HepG2 (cell line): ENCODE measurements at regions not wholly inside any gene's neighbourhood (a gene's known extent, or its start where the extent isn't known, plus 50 kb on each side); places are given as distances from the start of the nearest gene placed in this dataset.

Source experiments
- ATAC-seq: fragments of 200-7000 bp; cut with Tn5 transposase; 3 replicates; pipeline ENCODE4 v1.9.1; 2020; ENCODE audit warnings: mild to moderate bottlenecking, moderate library complexity
- BruUV-seq: library from RNA; stranded (reverse); fragments of 400-500 nt; replicated peaks from 2 replicates; lab custom pipeline; 2021; lab: Mats Ljungman, UMichigan
- CTCF ChIA-PET: fragments of 300-600 bp; formaldehyde crosslinking; extraction: SDS; loops from one replicate; lab custom pipeline; 2021; ENCODE audit warnings: low total read pairs, inconsistent platforms, low intra/inter-chr PET ratio; lab: Yijun Ruan, JAX
- POLR2A ChIA-PET: fragments of 350-600 bp; sonication (Branson Sonifier 250); formaldehyde crosslinking; loops from one replicate; lab custom pipeline; 2020; ENCODE audit warnings: antibody characterized with exemption, inconsistent platforms; lab: Yijun Ruan, JAX
- DNase-seq: peaks from one replicate; pipeline ENCODE4 v3.0.0-alpha.2; 2015; ENCODE audit warnings: low spot score
- FAIRE-seq: peaks from 3 replicates; lab custom pipeline; 2011; peaks lifted over from hg19 to GRCh38; lab: Jason Lieb, UNC
- H2AFZ ChIP-seq: one replicate; pipeline ENCODE4 v1.6.1; 2011; ENCODE audit warnings: low read length, inconsistent platforms
- H3K27ac ChIP-seq: fragments of 300-600 bp; 3 replicates; pipeline ENCODE4 v1.8.0; 2011; ENCODE audit warnings: mixed run types, mild to moderate bottlenecking, mixed read lengths, low read length, inconsistent platforms; ENCODE audit not compliant: insufficient read depth; ENCODE audit errors: extremely low read length
- H3K27me3 ChIP-seq, 2 experiments: fragments of 200-600 bp in 1 of 2; 2 replicates in 1 of 2; 3 replicates in 1 of 2; pipeline versions ENCODE4 v1.6.0 to v1.8.0; 2011; ENCODE audit warnings: low read length in 2 of 2, mild to moderate bottlenecking in 2 of 2, moderate library complexity in 2 of 2, inconsistent platforms in 1 of 2; ENCODE audit not compliant: insufficient read depth in 2 of 2, control insufficient read depth in 1 of 2
- H3K36me3 ChIP-seq, 2 experiments: fragments of 200-600 bp in 1 of 2; replicated peaks in 1 of 2; 2 replicates in 1 of 2; 3 replicates in 1 of 2; pipeline versions ENCODE4 v1.5.1 to v1.8.0; 2011; ENCODE audit warnings: low read length in 2 of 2, inconsistent platforms in 1 of 2; ENCODE audit not compliant: insufficient read depth in 2 of 2, control insufficient read depth in 1 of 2
- H3K4me1 ChIP-seq: 2 replicates; pipeline ENCODE4 v1.5.1; 2012; ENCODE audit warnings: low read length, inconsistent platforms; ENCODE audit not compliant: insufficient read depth
- H3K4me2 ChIP-seq: 2 replicates; pipeline ENCODE4 v1.6.0; 2011; ENCODE audit warnings: low read depth, low read length, inconsistent platforms
- H3K4me3 ChIP-seq, 3 experiments: fragments of 200-600 bp in 1 of 3; sonication (generic), shearing (Covaris generic) in 1 of 3; replicated peaks in 1 of 3; 2 replicates each; pipeline ENCODE4 v1.5.1; 2011 to 2016; ENCODE audit warnings: low read length in 3 of 3, inconsistent platforms in 2 of 3, low read depth in 2 of 3, mild to moderate bottlenecking in 2 of 3, control low read depth in 1 of 3, mixed read lengths in 1 of 3; ENCODE audit not compliant: insufficient read depth in 1 of 3
- H3K79me2 ChIP-seq: one replicate; pipeline ENCODE4 v1.6.1; 2011; ENCODE audit warnings: low read length, inconsistent platforms; ENCODE audit not compliant: insufficient read depth
- H3K9ac ChIP-seq: 2 replicates; pipeline ENCODE4 v1.6.0; 2011; ENCODE audit warnings: mild to moderate bottlenecking, low read depth, low read length, inconsistent platforms; ENCODE audit not compliant: insufficient read depth
- H3K9me3 ChIP-seq: 2 replicates; pipeline ENCODE4 v1.5.1; 2012; ENCODE audit warnings: mild to moderate bottlenecking, low read length
- H4K20me1 ChIP-seq: 2 replicates; pipeline ENCODE4 v1.6.0; 2011; ENCODE audit warnings: inconsistent platforms, mild to moderate bottlenecking, low read length, moderate library complexity; ENCODE audit not compliant: insufficient read depth
- CHD2 ChIP-seq: IDR thresholded peaks from 2 replicates; pipeline ENCODE4 v1.6.1; 2011; ENCODE audit warnings: low read depth, low read length, improper control_type of control experiment
- JUND ChIP-seq: sonication (generic); formaldehyde crosslinking; IDR thresholded peaks from 2 replicates; pipeline ENCODE4 v1.8.0; 2022; ENCODE audit warnings: mild to moderate bottlenecking, missing genetic modification reagents
- MNT ChIP-seq: fragments of 450-650 bp; IDR thresholded peaks from 2 replicates; pipeline ENCODE4 v1.6.1; 2016
- RNF219 ChIP-seq: sonication (generic); formaldehyde crosslinking; IDR thresholded peaks from 2 replicates; pipeline ENCODE4 v1.5.0; 2020; ENCODE audit warnings: mild to moderate bottlenecking, missing genetic modification reagents
- SUZ12 ChIP-seq: fragments of 150-350 bp; IDR thresholded peaks from 2 replicates; pipeline ENCODE4 v1.6.1; 2014; ENCODE audit warnings: low read depth, low read length
- WGBS: methylation state at CpG from one replicate; pipeline ENCODE4 v1.1.6; 2017; ENCODE audit warnings: low lambda C conversion rate; 5-methylcytosine and 5-hydroxymethylcytosine counted together
- in situ Hi-C: cut with HindIII; loops from 2 replicates; pipeline ENCODE4 v1.10.0; 2017; ENCODE audit warnings: low pct_unique_long_range_greater_than_20kb; ENCODE audit not compliant: extremely low pct_ligation_motif_present
- intact Hi-C: fragments of 100-400 bp; cut with micrococcal nuclease; formaldehyde crosslinking; loops from one replicate; pipeline ENCODE4 v1.10.0; 2022; ENCODE audit not compliant: unreplicated experiment

- Histone ChIP-seq H3K4me2 (no peak overlapping the region), H3K9ac (no peak overlapping the region), H3K4me3 (no peak overlapping the region), H3K4me1 (no peaks in the 10 kb centered on the region), H2AFZ (no peak overlapping the region), H3K27me3 (no peaks in the 10 kb centered on the region), H3K36me3 (no peaks in the 10 kb centered on the region), H3K9me3 (no peaks in the 10 kb centered on the region), H3K27ac (no peak overlapping the region), H4K20me1 (no peaks in the 10 kb centered on the region), H3K79me2 (no peaks in the 10 kb centered on the region)
- TF ChIP-seq SUZ12 (no peak), JUND (CRISPR knock-in tag) (no peak), CHD2 (no peak), RNF219 (no peak), MNT (no peak)
- CTCF ChIA-PET: no interaction called here
- in situ Hi-C loops (no loop called here), intact Hi-C loops (no loop called here)
- DNase-seq (no peak), FAIRE-seq (no peak), ATAC-seq (no peak)
- POLR2A ChIA-PET: no interaction called here
- 2% methylated on average over 4 of the region's 4 CpGs for WGBS
- no TSS peak for BruUV-seq
Measured at GRCh38 chr3:163556813-163557523, 1521.3 kb downstream of the SI start.
